ENCODE measurements at regions not wholly inside any gene's neighbourhood (a gene's known extent, or its start where the extent isn't known, plus 50 kb on each side); places are given as distances from the start of the nearest gene placed in this dataset.
"Not testable (repeated sequence)": the region's sequence is repeated elsewhere in the genome, so short reads cannot be mapped to it uniquely, and the experiment has no call there.

DNA sequence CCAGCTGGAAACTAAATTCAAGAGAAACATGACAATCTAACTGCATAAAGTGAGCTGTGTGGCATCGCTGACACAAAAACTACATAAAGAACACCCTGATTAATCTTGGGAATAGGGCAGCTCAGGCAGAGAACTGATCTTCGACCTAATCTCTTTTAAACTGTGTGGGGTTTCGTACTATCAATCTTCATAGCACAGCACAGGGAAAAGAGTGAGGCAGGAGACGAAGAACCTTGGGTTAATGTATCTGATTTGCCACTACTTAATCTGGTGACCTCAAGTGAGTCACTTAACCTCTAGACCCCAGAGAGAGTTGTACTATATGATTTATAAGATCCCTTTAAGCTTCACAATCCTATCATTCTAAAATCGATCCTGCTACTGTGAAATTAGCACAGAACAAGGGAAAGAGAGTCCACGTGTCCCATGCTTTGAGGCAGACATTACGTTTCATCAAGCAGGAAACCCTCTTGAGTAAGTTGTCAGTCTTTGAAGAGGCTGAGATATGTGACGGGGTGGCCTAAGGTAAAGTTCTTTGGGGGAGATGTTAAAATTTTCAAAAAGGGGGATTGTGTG lies 519.7 kb downstream of the SOCS6 start:
- no peaks in the 10 kb centered on the region for H3K36me3 Mint-ChIP-seq
- DNase-seq (ENCODE audit: low spot score in 2 of 2) (no peak), ATAC-seq (no peak)
- H3K9me3 Mint-ChIP-seq = peaks cover 10% of the 10 kb centered on the region
- H3K4me3 Mint-ChIP-seq = no peak overlapping the region
- H3K4me1 Mint-ChIP-seq = no peaks in the 10 kb centered on the region
- H3K27ac Mint-ChIP-seq = no peak overlapping the region

DNA sequence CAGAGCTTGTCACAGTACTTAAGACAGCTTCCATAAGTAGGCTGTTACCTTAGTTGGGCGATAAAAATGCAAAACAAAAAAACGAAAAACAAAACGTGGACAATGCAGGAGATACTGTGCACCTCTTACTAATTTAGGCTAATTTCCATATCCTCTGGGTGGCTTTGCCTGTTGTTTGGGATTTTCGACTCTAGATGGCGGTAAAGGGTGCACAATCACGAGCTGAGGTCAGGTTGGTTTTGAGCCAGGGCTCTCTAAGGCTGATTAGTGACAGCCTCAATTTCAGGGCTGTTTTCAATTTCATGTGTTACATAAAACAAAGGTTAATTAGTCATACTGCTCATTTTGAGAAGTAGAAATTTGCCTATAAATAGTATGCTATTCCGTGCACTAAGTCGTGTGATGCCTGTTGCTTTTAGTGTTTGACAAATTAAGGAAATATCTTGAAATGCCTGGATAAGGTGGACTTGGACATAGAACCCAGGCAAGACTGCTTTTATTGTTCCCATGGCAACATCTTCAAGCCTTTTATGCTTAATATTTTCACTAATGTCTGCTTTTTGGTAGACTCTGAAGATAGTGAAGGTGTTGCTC lies 493.1 kb downstream of the SOCS6 start:
- Mint-ChIP-seq H3K4me3 (no peak overlapping the region), H3K9me3 (peaks cover 11% of the 10 kb centered on the region), H3K36me3 (no peaks in the 10 kb centered on the region), H3K27ac (no peak overlapping the region), H3K4me1 (no peaks in the 10 kb centered on the region)
- DNase-seq (ENCODE audit: low spot score in 2 of 2) (peak; percentile 9 to 52), ATAC-seq (peak; percentile 67)

DNA sequence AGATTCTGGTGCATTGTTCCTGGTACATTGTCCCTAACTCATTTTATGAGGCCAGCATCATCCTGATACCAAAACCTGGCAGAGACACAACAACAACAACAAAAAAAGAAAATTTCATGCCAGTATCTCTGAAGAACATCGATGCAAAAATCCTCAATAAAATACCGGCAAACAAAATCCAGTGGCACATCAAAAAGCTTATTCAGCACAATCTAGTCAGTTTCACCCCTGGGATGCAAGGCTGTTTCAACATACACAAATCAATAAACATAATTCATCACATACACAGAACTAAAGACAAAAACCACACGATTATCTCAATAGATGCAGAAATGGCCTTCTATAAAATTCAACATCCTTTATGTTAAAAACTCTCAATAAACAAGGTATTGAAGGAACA lies 477.4 kb downstream of the SOCS6 start:
- not testable (repeated sequence) for H3K4me3 Mint-ChIP-seq; H3K4me1 Mint-ChIP-seq; H3K36me3 Mint-ChIP-seq; H3K27ac Mint-ChIP-seq; DNase-seq (ENCODE audit: low spot score in 2 of 2); H3K9me3 Mint-ChIP-seq; ATAC-seq

DNA sequence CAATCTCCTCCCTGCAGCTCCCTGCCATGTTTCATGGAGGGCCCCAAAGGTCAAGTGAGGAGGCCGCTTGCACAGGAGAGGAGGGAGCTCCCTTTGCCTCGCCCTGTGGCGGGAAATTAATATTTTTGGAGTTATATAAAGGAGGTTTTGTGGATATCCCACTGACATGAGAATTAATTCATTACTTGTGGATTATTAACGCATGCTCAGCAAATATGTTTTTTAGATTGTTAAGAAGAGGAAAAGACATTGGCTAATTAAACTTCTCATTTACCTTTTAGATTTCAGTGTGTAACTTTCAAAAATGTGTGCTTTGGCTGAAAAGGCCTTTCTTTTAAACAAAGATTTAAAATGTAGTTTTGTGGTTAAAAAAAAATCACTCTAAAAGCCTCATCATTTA lies 474.0 kb downstream of the SOCS6 start:
- peaks cover 2% of the 10 kb centered on the region for H3K9me3 Mint-ChIP-seq
- no peak overlapping the region for H3K4me3 Mint-ChIP-seq
- no peaks in the 10 kb centered on the region for H3K4me1 Mint-ChIP-seq
- H3K36me3 Mint-ChIP-seq = no peaks in the 10 kb centered on the region
- no peak for DNase-seq (ENCODE audit: low spot score in 2 of 2)
- no peak for ATAC-seq
- H3K27ac Mint-ChIP-seq = no peak overlapping the region

DNA sequence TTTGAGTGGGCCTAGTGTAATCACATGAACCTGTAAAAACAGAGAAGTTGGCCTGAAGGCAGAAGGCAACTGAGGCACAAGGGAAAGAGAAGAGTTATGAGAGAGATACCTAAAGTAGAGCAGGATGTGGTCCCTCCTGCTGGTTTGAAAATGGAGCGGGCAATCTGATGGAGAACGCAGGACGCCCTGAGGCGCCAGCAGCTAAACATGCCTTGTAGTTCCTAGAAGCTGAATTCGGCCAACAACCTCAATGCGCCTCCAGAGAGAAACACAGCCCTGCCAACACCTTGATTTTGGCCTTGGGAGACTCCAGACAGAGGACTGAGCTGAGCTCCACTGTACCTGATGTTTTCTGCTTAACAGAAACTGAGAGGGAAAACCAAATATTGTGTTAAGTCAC lies 469.9 kb downstream of the SOCS6 start:
- Mint-ChIP-seq H3K4me3 (no peak overlapping the region), H3K4me1 (no peaks in the 10 kb centered on the region), H3K36me3 (no peaks in the 10 kb centered on the region), H3K27ac (no peak overlapping the region), H3K9me3 (peaks cover 5% of the 10 kb centered on the region)
- ATAC-seq = no peak
- DNase-seq (ENCODE audit: low spot score in 2 of 2) = no peak

DNA sequence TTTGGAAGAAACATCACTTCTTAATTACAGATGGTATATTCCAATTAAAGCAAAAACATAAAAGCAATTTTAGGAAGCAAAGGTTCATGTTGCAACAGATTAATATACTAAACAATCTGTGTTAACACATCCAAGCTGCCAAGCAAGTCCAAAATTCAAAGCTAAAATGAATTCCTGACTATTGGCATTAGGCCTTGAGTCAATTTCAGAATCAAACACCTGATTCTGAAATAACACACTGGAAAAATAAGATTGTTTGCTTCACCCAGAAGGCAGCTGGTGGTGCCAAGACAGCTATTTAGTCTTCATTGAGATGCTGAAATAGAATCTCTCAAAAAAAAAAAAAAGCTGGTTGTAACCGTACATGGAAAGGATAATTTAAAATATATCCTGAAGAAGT lies 465.6 kb downstream of the SOCS6 start:
- DNase-seq (ENCODE audit: low spot score in 2 of 2) (no peak), ATAC-seq (no peak)

DNA sequence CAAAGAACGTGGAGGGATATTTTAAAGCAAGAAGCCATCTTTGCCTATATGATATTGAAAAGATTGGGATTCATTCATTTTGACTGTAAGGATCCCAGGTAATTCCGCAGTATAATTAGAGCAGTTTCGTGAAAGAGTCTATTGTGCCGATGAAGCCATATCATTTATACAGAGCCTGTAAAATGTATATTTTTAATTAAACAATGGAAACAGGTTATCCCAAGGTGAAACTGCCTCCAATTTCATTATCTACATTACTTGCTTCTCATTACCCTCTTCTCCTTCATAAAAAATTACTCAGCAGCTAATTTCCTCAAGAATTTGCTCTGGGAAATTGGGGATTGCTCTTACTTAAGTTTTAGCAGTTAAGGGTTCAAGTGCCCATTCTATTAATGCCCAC lies 444.1 kb downstream of the SOCS6 start:
- Mint-ChIP-seq H3K4me3 (no peak overlapping the region), H3K27ac (no peak overlapping the region), H3K9me3 (peaks cover 5% of the 10 kb centered on the region), H3K4me1 (no peaks in the 10 kb centered on the region), H3K36me3 (no peaks in the 10 kb centered on the region)
- DNase-seq (ENCODE audit: low spot score in 2 of 2) (no peak), ATAC-seq (no peak)

More for the DNA sequence above, 465.6 kb downstream of the SOCS6 start:
- H3K27ac Mint-ChIP-seq = no peak overlapping the region
- H3K4me3 Mint-ChIP-seq = no peak overlapping the region
- H3K36me3 Mint-ChIP-seq = no peaks in the 10 kb centered on the region
- no peaks in the 10 kb centered on the region for H3K4me1 Mint-ChIP-seq
- peaks cover 16% of the 10 kb centered on the region for H3K9me3 Mint-ChIP-seq

DNA sequence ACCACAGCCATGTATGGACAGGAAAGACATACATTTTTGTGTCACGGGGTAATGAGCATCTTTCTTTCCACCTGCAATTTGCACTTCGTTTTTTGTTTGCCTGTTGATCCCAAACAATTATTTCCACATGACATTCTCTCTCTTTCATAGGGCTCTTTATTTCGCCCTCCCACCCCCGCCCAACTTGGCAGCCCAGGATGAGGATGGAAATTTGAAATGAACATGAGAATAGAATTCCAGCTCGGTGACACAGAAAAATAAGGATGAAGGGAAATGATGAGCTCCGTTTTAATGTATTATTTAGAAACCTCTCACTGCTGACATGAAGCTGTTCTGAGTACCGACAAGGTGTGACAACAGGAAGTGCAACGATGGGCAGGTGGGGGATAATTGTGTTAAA lies 443.3 kb downstream of the SOCS6 start:
- ATAC-seq (no peak), DNase-seq (ENCODE audit: low spot score in 2 of 2) (no peak)
- H3K9me3 Mint-ChIP-seq = peaks cover 5% of the 10 kb centered on the region
- H3K36me3 Mint-ChIP-seq = no peaks in the 10 kb centered on the region
- H3K4me1 Mint-ChIP-seq = no peaks in the 10 kb centered on the region
- no peak overlapping the region for H3K27ac Mint-ChIP-seq
- H3K4me3 Mint-ChIP-seq = no peak overlapping the region

DNA sequence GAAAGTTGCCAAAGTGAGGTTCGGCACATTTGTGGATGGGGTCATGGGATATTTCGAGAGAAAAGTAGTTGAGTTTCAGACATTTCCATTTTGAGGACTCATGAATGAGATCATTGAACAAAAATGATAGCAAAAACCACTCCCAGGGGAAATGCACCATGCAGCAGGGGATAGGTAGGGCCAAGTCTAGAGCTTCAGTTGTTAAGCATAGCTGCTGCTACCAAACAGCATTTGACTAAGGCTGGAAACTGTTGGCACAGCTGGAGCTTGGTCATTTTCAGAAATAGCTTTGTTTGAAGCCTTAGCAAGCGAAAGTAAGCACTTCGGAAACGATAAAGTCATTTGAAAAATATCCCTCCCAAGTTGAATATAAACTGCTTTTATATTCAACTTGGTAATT lies 431.8 kb downstream of the SOCS6 start:
- Mint-ChIP-seq H3K27ac (no peak overlapping the region), H3K4me3 (no peak overlapping the region), H3K36me3 (no peaks in the 10 kb centered on the region), H3K9me3 (no peaks in the 10 kb centered on the region), H3K4me1 (no peaks in the 10 kb centered on the region)
- DNase-seq (ENCODE audit: low spot score in 2 of 2) (no peak), ATAC-seq (no peak)

DNA sequence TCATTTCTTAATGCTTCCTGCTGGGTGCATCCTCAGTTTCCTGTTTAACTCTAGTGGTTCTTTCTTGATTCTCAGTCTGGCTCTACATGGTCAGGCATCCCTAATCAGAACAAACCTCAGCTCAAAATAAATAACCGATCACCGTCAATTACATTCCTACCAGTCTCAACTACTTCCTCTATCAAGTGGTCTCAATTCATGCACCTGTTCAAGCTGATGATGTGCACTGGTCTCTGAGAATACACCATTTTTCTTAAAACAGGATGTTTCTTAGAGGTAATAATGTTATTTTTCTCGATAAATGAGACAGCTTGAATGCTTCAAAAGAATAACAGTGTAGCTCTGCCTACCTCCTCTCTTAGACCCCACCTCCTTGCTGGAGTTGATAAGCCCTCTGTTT lies 420.9 kb downstream of the SOCS6 start:
- no peak overlapping the region for H3K27ac Mint-ChIP-seq

DNA sequence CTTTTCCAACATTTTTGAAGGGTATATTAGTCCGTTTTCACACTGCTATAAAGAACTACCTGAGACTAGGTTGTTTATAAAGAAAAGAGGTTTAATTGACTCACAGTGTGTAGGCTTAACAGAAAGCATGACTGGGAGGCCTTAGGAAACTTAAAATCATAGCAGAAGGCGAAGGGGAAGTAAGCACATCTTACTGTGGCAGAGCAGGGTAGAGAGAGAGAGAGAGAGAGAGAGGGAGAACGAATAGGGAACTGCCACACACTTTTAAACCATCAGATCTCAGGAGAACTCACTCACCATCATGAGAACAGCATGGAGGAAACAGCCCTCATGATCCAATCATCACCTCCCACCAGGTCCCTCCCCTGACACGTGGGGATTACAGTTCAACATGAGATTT lies 420.3 kb downstream of the SOCS6 start:
- Mint-ChIP-seq H3K9me3 (peaks cover 21% of the 10 kb centered on the region), H3K36me3 (no peaks in the 10 kb centered on the region), H3K4me3 (no peak overlapping the region), H3K27ac (no peak overlapping the region), H3K4me1 (no peaks in the 10 kb centered on the region)
- ATAC-seq = no peak
- DNase-seq (ENCODE audit: low spot score in 2 of 2) = no peak

More for the DNA sequence above, 420.9 kb downstream of the SOCS6 start:
- Mint-ChIP-seq H3K36me3 (no peaks in the 10 kb centered on the region), H3K4me3 (no peak overlapping the region), H3K4me1 (no peaks in the 10 kb centered on the region), H3K9me3 (peaks cover 21% of the 10 kb centered on the region)
- ATAC-seq (no peak), DNase-seq (ENCODE audit: low spot score in 2 of 2) (no peak)

DNA sequence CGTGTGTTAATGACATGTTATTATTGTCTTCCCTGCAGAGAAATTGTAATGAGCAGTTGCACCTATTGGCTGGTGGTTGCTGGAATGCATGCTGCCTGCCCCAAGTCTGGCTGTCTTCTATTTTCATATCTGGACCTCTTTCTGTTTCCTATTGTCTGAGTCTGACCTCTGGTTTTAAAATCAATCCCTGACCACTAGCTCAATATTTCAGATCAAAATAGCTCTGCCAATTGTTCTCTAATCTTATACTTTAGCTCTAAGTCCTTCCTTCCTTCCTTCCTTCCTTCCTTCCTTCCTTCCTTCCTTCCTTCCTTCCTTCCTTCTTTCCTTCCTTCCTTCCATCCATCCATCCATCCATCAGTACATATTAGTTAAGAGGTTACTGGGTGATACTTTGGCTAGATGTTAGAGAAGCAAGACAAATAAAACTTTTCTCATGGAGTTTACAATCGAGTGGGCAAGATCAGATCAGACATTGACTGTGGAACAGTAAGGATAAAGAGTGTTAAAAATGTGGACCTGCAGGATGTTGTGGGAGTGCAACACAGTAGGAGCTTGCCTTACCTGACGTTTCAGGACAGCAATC lies 417.1 kb downstream of the SOCS6 start:
- no peaks in the 10 kb centered on the region for H3K4me1 Mint-ChIP-seq
- DNase-seq (ENCODE audit: low spot score in 2 of 2) (no peak), ATAC-seq (no peak)
- no peak overlapping the region for H3K4me3 Mint-ChIP-seq
- H3K9me3 Mint-ChIP-seq = peaks cover 19% of the 10 kb centered on the region
- no peaks in the 10 kb centered on the region for H3K36me3 Mint-ChIP-seq
- H3K27ac Mint-ChIP-seq = no peak overlapping the region

DNA sequence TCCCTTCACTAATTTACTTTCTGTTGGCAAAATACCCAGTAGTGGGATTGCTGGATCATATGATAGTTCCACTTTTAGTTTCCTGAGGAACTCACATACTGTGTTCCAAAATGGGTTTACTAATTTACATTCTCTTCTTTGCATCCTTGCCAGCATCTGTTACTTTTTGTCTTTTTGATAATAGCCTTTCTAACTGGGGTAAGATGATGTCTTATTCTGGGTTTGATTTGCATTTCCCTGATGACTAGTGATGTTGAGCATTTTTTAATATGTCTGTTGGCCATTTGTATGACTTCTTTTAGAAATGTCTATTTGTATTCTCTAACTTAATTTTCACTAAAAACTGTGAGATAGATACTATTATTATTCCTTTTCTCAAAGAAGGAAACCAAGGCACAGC lies 411.7 kb downstream of the SOCS6 start:
- no peak for ATAC-seq

DNA sequence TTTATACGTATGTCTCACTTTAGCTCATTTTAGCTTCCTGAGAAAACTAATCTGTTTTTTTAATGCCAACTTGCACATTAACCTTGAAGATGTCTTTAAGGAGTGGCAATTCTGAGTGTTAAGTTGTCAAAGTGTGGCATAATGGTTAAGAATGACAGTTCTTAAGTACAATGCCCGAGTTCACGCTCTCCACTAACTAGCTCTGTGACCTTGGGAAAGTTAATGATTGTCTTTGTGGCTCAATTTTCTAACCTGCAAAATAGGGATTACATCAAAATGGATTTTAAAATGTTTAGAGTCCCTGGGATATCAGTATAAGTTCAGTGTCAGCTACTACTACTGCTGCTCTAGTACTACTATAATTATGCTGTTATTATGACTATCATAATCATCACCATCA lies 409.7 kb downstream of the SOCS6 start:
- Mint-ChIP-seq H3K36me3 (no peaks in the 10 kb centered on the region), H3K4me3 (no peak overlapping the region), H3K27ac (no peak overlapping the region), H3K9me3 (peaks cover 20% of the 10 kb centered on the region), H3K4me1 (no peaks in the 10 kb centered on the region)
- DNase-seq (ENCODE audit: low spot score in 2 of 2) (no peak), ATAC-seq (no peak)

More for the DNA sequence above, 411.7 kb downstream of the SOCS6 start:
- Mint-ChIP-seq H3K9me3 (peaks cover 20% of the 10 kb centered on the region), H3K4me1 (no peaks in the 10 kb centered on the region), H3K27ac (no peak overlapping the region), H3K36me3 (no peaks in the 10 kb centered on the region), H3K4me3 (no peak overlapping the region)
- no peak for DNase-seq (ENCODE audit: low spot score in 2 of 2)

DNA sequence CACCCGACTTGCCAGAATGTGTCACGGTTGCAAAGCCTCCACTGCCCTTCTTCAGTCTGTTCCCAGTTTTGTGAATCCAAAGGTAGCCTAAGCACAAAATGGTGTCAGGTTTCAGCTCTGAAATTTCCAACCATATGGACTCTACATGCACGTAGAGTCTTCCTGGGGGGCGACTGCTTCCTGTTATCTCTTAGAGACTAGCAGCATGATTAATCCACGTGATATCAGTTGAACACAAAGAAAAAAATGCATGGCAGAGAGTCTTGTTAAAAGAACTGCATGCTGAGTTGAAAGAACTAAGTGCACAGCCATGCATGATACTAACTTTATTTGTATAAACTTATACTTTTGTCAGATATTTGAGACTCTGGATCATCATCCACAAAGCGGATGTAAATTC lies 404.4 kb downstream of the SOCS6 start:
- no peak for ATAC-seq
- no peak overlapping the region for H3K4me3 Mint-ChIP-seq

DNA sequence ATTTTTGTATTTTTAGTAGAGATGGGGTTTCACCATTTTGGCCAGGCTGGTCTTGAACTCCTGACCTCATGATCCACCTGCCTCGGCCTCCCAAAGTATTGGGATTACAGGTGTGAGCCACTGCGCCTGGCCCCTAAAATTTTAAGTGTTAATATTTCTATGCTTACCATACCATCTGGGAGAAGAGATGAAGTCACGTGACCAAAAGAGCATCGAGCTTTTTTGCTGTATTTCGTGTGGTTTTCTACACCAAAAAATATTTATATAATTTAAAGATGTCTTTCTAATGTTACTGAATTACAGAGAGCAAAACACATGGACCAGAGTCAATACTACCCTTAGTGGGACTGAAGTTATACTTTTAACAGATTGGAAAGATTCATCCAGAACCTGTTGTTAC lies 400.9 kb downstream of the SOCS6 start:
- not testable (repeated sequence) for H3K4me3 Mint-ChIP-seq; ATAC-seq; H3K27ac Mint-ChIP-seq; H3K36me3 Mint-ChIP-seq; H3K4me1 Mint-ChIP-seq; DNase-seq (ENCODE audit: low spot score in 2 of 2); H3K9me3 Mint-ChIP-seq

More for the DNA sequence above, 404.4 kb downstream of the SOCS6 start:
- H3K9me3 Mint-ChIP-seq = peaks cover 11% of the 10 kb centered on the region
- H3K4me1 Mint-ChIP-seq = no peaks in the 10 kb centered on the region
- no peak overlapping the region for H3K27ac Mint-ChIP-seq
- no peaks in the 10 kb centered on the region for H3K36me3 Mint-ChIP-seq
- DNase-seq (ENCODE audit: low spot score in 2 of 2) = no peak
